ENCODE measurements at regions not wholly inside any gene's neighbourhood (a gene's known extent, or its start where the extent isn't known, plus 50 kb on each side); places are given as distances from the start of the nearest gene placed in this dataset.

GRCh38 chr5:125476901-125477585, 730.6 kb upstream of the ZNF608 start:
- H3K4me1 ChIP-seq (ENCODE audit: control insufficient read depth, insufficient read depth, low read length): no peaks in the 10 kb centered on the region
- H3K27me3 ChIP-seq (ENCODE audit: control insufficient read depth in 1 of 2, insufficient read depth in 2 of 2, low read length in 2 of 2): no peaks in the 10 kb centered on the region
- no peak overlapping the region for H3K27ac ChIP-seq (ENCODE audit: low read length)
- no peak overlapping the region for H3K9ac ChIP-seq (ENCODE audit: low read length in 2 of 2)
- no peaks in the 10 kb centered on the region for H3K9me3 ChIP-seq (ENCODE audit: control insufficient read depth in 2 of 2, low read length in 2 of 2)
- H3K36me3 ChIP-seq (ENCODE audit: control insufficient read depth in 2 of 2, insufficient read depth in 2 of 2, low read length in 2 of 2): no peaks in the 10 kb centered on the region
- H3K4me3 ChIP-seq (ENCODE audit: low read length in 2 of 2): no peak overlapping the region

DNA sequence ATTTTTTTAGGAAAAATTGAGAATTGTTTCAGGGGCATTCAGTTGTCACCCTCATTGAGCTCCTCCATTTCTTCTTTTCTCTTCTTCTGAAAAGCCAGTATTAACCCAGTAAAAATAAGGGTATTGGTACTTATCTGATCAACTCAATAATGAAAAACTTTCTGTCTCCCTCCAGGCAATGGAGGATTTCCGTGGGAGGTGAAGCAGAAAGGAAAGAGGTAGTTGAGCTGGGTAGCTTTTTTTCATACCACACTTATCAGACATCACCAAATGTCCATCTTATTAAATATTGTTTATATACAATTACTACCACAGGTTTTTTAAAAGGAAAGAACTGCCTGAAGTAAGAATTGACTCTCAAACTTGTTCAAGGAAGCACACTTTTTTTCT, 731.1 kb upstream of the ZNF608 start:
- no peak overlapping the region for H3K9ac ChIP-seq (ENCODE audit: low read length in 2 of 2)
- no peaks in the 10 kb centered on the region for H3K9me3 ChIP-seq (ENCODE audit: control insufficient read depth in 2 of 2, low read length in 2 of 2)
- no peaks in the 10 kb centered on the region for H3K4me1 ChIP-seq (ENCODE audit: control insufficient read depth, insufficient read depth, low read length)
- H3K36me3 ChIP-seq (ENCODE audit: control insufficient read depth in 2 of 2, insufficient read depth in 2 of 2, low read length in 2 of 2): no peaks in the 10 kb centered on the region
- H3K27ac ChIP-seq (ENCODE audit: low read length): no peak overlapping the region
- H3K4me3 ChIP-seq (ENCODE audit: low read length in 2 of 2): no peak overlapping the region
- no peaks in the 10 kb centered on the region for H3K27me3 ChIP-seq (ENCODE audit: control insufficient read depth in 1 of 2, insufficient read depth in 2 of 2, low read length in 2 of 2)

DNA sequence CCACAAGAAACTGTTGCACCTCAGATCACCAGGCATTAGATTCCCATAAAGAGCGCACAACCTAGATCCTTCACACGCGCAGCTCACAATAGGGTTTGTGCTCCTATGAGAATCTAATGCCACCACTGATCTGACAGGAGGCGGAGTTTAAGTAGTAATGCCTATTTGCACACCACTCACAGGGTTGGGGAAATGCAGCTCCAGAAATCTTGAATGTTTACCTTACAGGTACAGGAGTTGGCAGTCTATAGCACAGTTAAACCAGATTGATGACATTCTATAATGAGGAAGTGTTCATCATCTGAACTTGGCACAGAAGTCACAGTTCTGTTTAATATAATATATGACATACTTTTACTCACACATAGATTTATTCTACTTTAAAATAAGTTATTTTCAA, 732.2 kb upstream of the ZNF608 start:
- no peaks in the 10 kb centered on the region for H3K27me3 ChIP-seq (ENCODE audit: control insufficient read depth in 1 of 2, insufficient read depth in 2 of 2, low read length in 2 of 2)
- no peak overlapping the region for H3K9ac ChIP-seq (ENCODE audit: low read length in 2 of 2)
- no peak overlapping the region for H3K4me3 ChIP-seq (ENCODE audit: low read length in 2 of 2)

DNA sequence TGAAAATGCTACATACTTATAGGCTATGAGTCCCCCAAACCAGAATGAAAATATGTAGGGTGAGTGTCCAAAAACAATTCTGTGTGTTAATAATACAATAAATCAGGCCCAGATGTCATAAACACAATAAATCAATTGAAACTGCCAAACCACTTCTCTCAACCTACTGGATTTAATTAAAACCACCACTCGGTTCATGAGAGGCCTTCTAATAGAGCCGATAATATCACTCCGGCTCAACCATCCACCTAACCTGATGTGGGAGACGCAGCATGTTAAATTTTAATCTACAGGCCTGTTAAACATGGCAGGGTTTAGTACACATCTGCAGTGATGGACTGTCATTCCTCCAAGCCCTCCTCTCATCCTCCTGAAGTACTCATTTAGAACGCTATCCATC, 734.5 kb upstream of the ZNF608 start:
- Histone ChIP-seq H3K27ac (ENCODE audit: low read length) (no peak overlapping the region), H3K9me3 (ENCODE audit: control insufficient read depth in 2 of 2, low read length in 2 of 2) (no peaks in the 10 kb centered on the region), H3K4me1 (ENCODE audit: control insufficient read depth, insufficient read depth, low read length) (peaks cover 13% of the 10 kb centered on the region), H3K4me3 (ENCODE audit: low read length in 2 of 2) (no peak overlapping the region), H3K27me3 (ENCODE audit: control insufficient read depth in 1 of 2, insufficient read depth in 2 of 2, low read length in 2 of 2) (no peaks in the 10 kb centered on the region), H3K9ac (ENCODE audit: low read length in 2 of 2) (no peak overlapping the region), H3K36me3 (ENCODE audit: control insufficient read depth in 2 of 2, insufficient read depth in 2 of 2, low read length in 2 of 2) (no peaks in the 10 kb centered on the region)

More for the DNA sequence above, 732.2 kb upstream of the ZNF608 start:
- H3K36me3 ChIP-seq (ENCODE audit: control insufficient read depth in 2 of 2, insufficient read depth in 2 of 2, low read length in 2 of 2): no peaks in the 10 kb centered on the region
- H3K27ac ChIP-seq (ENCODE audit: low read length): no peak overlapping the region
- H3K9me3 ChIP-seq (ENCODE audit: control insufficient read depth in 2 of 2, low read length in 2 of 2): no peaks in the 10 kb centered on the region
- no peaks in the 10 kb centered on the region for H3K4me1 ChIP-seq (ENCODE audit: control insufficient read depth, insufficient read depth, low read length)

DNA sequence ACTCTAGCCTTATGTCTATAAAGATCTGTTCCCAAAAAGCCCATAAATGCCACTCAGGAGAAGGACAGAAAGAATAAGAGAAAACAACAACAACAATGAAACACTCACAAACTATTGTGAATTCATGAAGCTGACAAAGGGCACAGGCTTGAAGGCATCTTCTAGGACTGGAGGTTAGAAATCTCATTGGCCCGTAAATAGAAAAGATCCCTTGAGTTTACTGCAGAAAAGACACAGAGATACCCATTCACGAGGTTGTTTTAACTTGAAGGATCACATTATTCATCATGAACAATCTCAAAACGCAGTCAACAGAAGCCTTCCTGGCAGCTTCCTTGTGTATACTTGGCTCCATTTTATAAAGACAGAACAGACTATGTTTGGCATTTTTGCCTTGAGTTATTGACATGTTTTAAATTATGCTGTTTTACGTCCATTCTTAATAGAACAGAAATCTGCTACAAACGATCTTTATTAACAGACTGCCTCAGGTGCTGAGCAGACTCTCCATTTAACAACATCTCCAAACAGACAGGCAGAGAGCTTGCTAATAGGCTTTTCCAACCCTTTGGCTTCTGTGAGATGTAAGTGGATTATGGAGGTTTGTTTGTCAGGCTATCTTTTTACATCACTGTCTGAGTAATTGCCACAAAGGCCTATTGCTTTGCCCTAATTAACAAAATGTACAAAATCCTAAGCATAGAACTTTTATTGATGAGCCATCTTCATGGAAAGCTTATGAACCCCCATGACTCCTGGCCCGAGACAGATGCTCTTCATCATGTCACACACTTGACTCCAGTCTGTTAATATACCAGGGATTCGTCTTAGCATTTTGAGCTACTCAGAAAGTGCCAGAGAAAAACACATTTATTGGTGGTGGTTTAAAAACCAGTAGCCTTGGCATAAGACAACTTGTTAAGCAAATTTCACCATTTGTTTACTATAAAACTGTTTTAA, 735.3 kb upstream of the ZNF608 start:
- Histone ChIP-seq H3K36me3 (ENCODE audit: control insufficient read depth in 2 of 2, insufficient read depth in 2 of 2, low read length in 2 of 2) (no peaks in the 10 kb centered on the region), H3K9me3 (ENCODE audit: control insufficient read depth in 2 of 2, low read length in 2 of 2) (no peaks in the 10 kb centered on the region), H3K27me3 (ENCODE audit: control insufficient read depth in 1 of 2, insufficient read depth in 2 of 2, low read length in 2 of 2) (no peaks in the 10 kb centered on the region), H3K4me3 (ENCODE audit: low read length in 2 of 2) (no peak overlapping the region), H3K4me1 (ENCODE audit: control insufficient read depth, insufficient read depth, low read length) (peaks cover 16% of the 10 kb centered on the region), H3K9ac (ENCODE audit: low read length in 2 of 2) (no peak overlapping the region), H3K27ac (ENCODE audit: low read length) (no peak overlapping the region)

DNA sequence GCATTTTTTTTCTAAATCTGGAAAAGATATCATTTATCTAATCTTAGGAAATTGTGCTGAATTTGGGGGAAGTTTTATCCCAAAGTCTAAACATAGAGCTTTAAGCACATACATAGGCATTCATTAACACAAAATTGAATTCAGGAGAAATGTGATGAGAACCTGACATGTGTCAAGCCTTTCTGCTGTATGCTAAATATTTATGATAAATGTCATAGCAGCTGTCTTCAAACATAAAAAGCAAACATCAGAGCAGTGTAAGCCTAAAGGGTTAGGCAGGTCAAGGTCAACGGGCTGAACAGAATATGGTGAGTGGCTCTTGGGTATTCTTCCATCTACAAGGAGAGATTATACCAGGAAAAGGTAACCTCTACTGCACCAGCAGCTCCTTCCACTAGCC, 737.2 kb upstream of the ZNF608 start:
- Histone ChIP-seq H3K27ac (ENCODE audit: low read length) (peak overlapping the region; percentile 80), H3K4me1 (ENCODE audit: control insufficient read depth, insufficient read depth, low read length) (peaks cover 16% of the 10 kb centered on the region)

GRCh38 chr5:125484272-125484741, 737.9 kb upstream of the ZNF608 start:
- H3K27me3 ChIP-seq (ENCODE audit: control insufficient read depth in 1 of 2, insufficient read depth in 2 of 2, low read length in 2 of 2): no peaks in the 10 kb centered on the region
- H3K9me3 ChIP-seq (ENCODE audit: control insufficient read depth in 2 of 2, low read length in 2 of 2): no peaks in the 10 kb centered on the region
- H3K27ac ChIP-seq (ENCODE audit: low read length): peak overlapping the region; percentile 80
- H3K4me3 ChIP-seq (ENCODE audit: low read length in 2 of 2): no peak overlapping the region
- no peaks in the 10 kb centered on the region for H3K36me3 ChIP-seq (ENCODE audit: control insufficient read depth in 2 of 2, insufficient read depth in 2 of 2, low read length in 2 of 2)
- no peak overlapping the region for H3K9ac ChIP-seq (ENCODE audit: low read length in 2 of 2)
- peaks cover 16% of the 10 kb centered on the region for H3K4me1 ChIP-seq (ENCODE audit: control insufficient read depth, insufficient read depth, low read length)

More for the DNA sequence above, 737.2 kb upstream of the ZNF608 start:
- Histone ChIP-seq H3K36me3 (ENCODE audit: control insufficient read depth in 2 of 2, insufficient read depth in 2 of 2, low read length in 2 of 2) (no peaks in the 10 kb centered on the region), H3K9ac (ENCODE audit: low read length in 2 of 2) (no peak overlapping the region), H3K4me3 (ENCODE audit: low read length in 2 of 2) (no peak overlapping the region), H3K9me3 (ENCODE audit: control insufficient read depth in 2 of 2, low read length in 2 of 2) (no peaks in the 10 kb centered on the region), H3K27me3 (ENCODE audit: control insufficient read depth in 1 of 2, insufficient read depth in 2 of 2, low read length in 2 of 2) (no peaks in the 10 kb centered on the region)

- Histone ChIP-seq H3K36me3 (ENCODE audit: control insufficient read depth in 2 of 2, insufficient read depth in 2 of 2, low read length in 2 of 2) (no peaks in the 10 kb centered on the region), H3K27ac (ENCODE audit: low read length) (peak overlapping the region; percentile 80), H3K4me1 (ENCODE audit: control insufficient read depth, insufficient read depth, low read length) (peaks cover 16% of the 10 kb centered on the region), H3K27me3 (ENCODE audit: control insufficient read depth in 1 of 2, insufficient read depth in 2 of 2, low read length in 2 of 2) (no peaks in the 10 kb centered on the region), H3K9ac (ENCODE audit: low read length in 2 of 2) (peak overlapping the region in 1 of 2 donors; percentile 39), H3K4me3 (ENCODE audit: low read length in 2 of 2) (peak overlapping the region in 1 of 2 donors; percentile 30), H3K9me3 (ENCODE audit: control insufficient read depth in 2 of 2, low read length in 2 of 2) (no peaks in the 10 kb centered on the region)
Observed at GRCh38 chr5:125484742-125485641, 738.6 kb upstream of the ZNF608 start.

DNA sequence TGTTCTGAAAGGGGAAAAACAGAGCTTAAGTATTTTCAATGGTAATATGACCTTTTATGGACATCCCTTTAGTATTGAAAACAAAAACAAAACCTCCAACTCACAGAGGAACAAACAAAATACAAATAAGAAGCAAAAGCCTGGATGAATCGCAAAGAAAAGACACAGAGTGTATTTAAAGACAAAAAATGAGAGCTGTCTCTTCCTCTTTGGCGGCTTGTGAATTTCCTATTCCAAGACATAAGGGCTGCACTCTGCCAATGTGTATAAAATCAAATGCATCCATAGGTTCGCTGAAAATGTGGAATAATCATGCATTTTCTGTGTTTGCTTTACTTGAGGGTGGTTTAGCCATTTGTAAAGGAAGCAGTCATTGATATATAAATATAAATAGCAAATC, 739.3 kb upstream of the ZNF608 start:
- H3K27ac ChIP-seq (ENCODE audit: low read length): peak overlapping the region; percentile 80
- no peaks in the 10 kb centered on the region for H3K9me3 ChIP-seq (ENCODE audit: control insufficient read depth in 2 of 2, low read length in 2 of 2)
- no peaks in the 10 kb centered on the region for H3K27me3 ChIP-seq (ENCODE audit: control insufficient read depth in 1 of 2, insufficient read depth in 2 of 2, low read length in 2 of 2)
- H3K36me3 ChIP-seq (ENCODE audit: control insufficient read depth in 2 of 2, insufficient read depth in 2 of 2, low read length in 2 of 2): no peaks in the 10 kb centered on the region
- peaks cover 16% of the 10 kb centered on the region for H3K4me1 ChIP-seq (ENCODE audit: control insufficient read depth, insufficient read depth, low read length)
- no peak overlapping the region for H3K9ac ChIP-seq (ENCODE audit: low read length in 2 of 2)
- no peak overlapping the region for H3K4me3 ChIP-seq (ENCODE audit: low read length in 2 of 2)

DNA sequence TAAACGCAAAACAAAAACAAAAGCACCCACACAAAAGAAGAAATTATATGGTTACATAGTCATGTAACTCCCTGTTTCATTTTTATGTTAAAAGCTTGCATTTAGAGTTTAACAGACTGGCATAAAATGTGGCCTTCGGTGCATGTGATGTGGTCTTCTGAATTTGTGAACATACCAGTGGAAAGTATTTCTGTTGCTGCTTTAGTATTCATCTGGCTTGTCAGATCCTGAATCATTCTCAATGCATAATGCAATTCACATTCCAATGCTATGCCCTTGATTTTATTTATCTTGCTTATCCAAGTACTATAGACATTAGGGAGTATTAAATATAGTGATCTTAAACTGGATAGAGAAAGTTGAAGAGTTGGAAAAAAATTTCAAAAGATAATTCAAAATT, 740.2 kb upstream of the ZNF608 start:
- H3K4me3 ChIP-seq (ENCODE audit: low read length in 2 of 2): no peak overlapping the region
- H3K4me1 ChIP-seq (ENCODE audit: control insufficient read depth, insufficient read depth, low read length): peaks cover 16% of the 10 kb centered on the region
- H3K9ac ChIP-seq (ENCODE audit: low read length in 2 of 2): no peak overlapping the region
- no peaks in the 10 kb centered on the region for H3K36me3 ChIP-seq (ENCODE audit: control insufficient read depth in 2 of 2, insufficient read depth in 2 of 2, low read length in 2 of 2)
- no peaks in the 10 kb centered on the region for H3K9me3 ChIP-seq (ENCODE audit: control insufficient read depth in 2 of 2, low read length in 2 of 2)
- no peak overlapping the region for H3K27ac ChIP-seq (ENCODE audit: low read length)
- H3K27me3 ChIP-seq (ENCODE audit: control insufficient read depth in 1 of 2, insufficient read depth in 2 of 2, low read length in 2 of 2): no peaks in the 10 kb centered on the region

Data from stomach smooth muscle (tissue), 2 donors.